COLO668 (cell line): ENCODE measurements at regions not wholly inside any gene's neighbourhood (a gene's known extent, or its start where the extent isn't known, plus 50 kb on each side); places are given as distances from the start of the nearest gene placed in this dataset.

Experiments used
- DNase-seq: peaks from one replicate; lab custom pipeline; 2025; ENCODE audit not compliant: unreplicated experiment; lab: John Stamatoyannopoulos, UW

- no peak for DNase-seq
These were observed 433.0 kb downstream of the ZEB2 start for GRCh38 chr2:144086965-144087364.

- no peak for DNase-seq
These were observed 434.9 kb downstream of the ZEB2 start for GRCh38 chr2:144085016-144085415.

GRCh38 chr2:144084114-144084661 is 435.7 kb downstream of the ZEB2 start:
- no peak for DNase-seq

GRCh38 chr2:144083211-144083610 is 436.7 kb downstream of the ZEB2 start:
- no peak for DNase-seq

GRCh38 chr2:144082777-144083176 is 437.1 kb downstream of the ZEB2 start:
- no peak for DNase-seq

- DNase-seq = no peak
These were observed 437.6 kb downstream of the ZEB2 start for GRCh38 chr2:144082327-144082726.

- no peak for DNase-seq
These were observed 438.6 kb downstream of the ZEB2 start for GRCh38 chr2:144081272-144081671.

- DNase-seq = no peak
These were observed 440.1 kb downstream of the ZEB2 start for GRCh38 chr2:144079803-144080202.

- DNase-seq = no peak
These were observed 440.9 kb downstream of the ZEB2 start for GRCh38 chr2:144078802-144079724.

- no peak for DNase-seq
These were observed 441.8 kb downstream of the ZEB2 start for GRCh38 chr2:144078106-144078505.

- DNase-seq = no peak
These were observed 445.5 kb downstream of the ZEB2 start for GRCh38 chr2:144074450-144074849.

- DNase-seq = no peak
These were observed 448.5 kb downstream of the ZEB2 start for GRCh38 chr2:144071461-144071860.

- no peak for DNase-seq
These were observed 452.4 kb downstream of the ZEB2 start for GRCh38 chr2:144067506-144067905.

- DNase-seq = no peak
These were observed 456.3 kb downstream of the ZEB2 start for GRCh38 chr2:144063602-144064001.

GRCh38 chr2:144054911-144055310 is 465.0 kb downstream of the ZEB2 start:
- DNase-seq = no peak

- no peak for DNase-seq
These were observed 467.8 kb downstream of the ZEB2 start for GRCh38 chr2:144052083-144052482.

- no peak for DNase-seq
These were observed 470.8 kb downstream of the ZEB2 start for GRCh38 chr2:144049137-144049536.

- DNase-seq = no peak
These were observed 471.3 kb downstream of the ZEB2 start for GRCh38 chr2:144048631-144049060.

- no peak for DNase-seq
These were observed 477.2 kb downstream of the ZEB2 start for GRCh38 chr2:144042751-144043150.

GRCh38 chr2:144041612-144042011 is 478.3 kb downstream of the ZEB2 start:
- no peak for DNase-seq

- DNase-seq = no peak
These were observed 479.1 kb downstream of the ZEB2 start for GRCh38 chr2:144040834-144041233.

GRCh38 chr2:144032566-144032965 is 487.4 kb downstream of the ZEB2 start:
- DNase-seq = no peak
